SK-N-SH treated with all-trans-retinoic acid at 6 μM for 48 hours (cell line): ENCODE measurements at regions not wholly inside any gene's neighbourhood (a gene's known extent, or its start where the extent isn't known, plus 50 kb on each side); places are given as distances from the start of the nearest gene placed in this dataset.
A peak's percentile ranks its signal among the peaks of the same experiment; 100 is the strongest.

Source experiments
- ATAC-seq: fragments of 200-7000 bp; cut with Tn5 transposase; 3 replicates; pipeline ENCODE4 v1.9.1; 2020; ENCODE audit warnings: mild to moderate bottlenecking, moderate library complexity
- ARNTL ChIP-seq: fragments of 450-650 bp; formaldehyde crosslinking; IDR thresholded peaks from 2 replicates; pipeline ENCODE4 v1.5.0; 2020; ENCODE audit warnings: low read depth, mild to moderate bottlenecking, moderate library complexity, borderline replicate concordance
- BACH2 ChIP-seq: fragments of 250-450 bp; sonication (Bioruptor Pico); IDR thresholded peaks from 2 replicates; pipeline ENCODE4 v1.9.0; 2021; ENCODE audit warnings: mild to moderate bottlenecking, borderline replicate concordance
- CSDC2 ChIP-seq: fragments of 250-450 bp; sonication (Bioruptor Pico); IDR thresholded peaks from 2 replicates; pipeline ENCODE4 v1.5.0; 2020; ENCODE audit warnings: mild to moderate bottlenecking, moderate library complexity
- ESRRG ChIP-seq: fragments of 250-450 bp; sonication (Bioruptor Pico); IDR thresholded peaks from 2 replicates; pipeline ENCODE4 v1.6.1; 2021; ENCODE audit warnings: mild to moderate bottlenecking
- OSR1 ChIP-seq: fragments of 250-450 bp; sonication (Bioruptor Pico); IDR thresholded peaks from 2 replicates; pipeline ENCODE4 v1.8.0; 2022; ENCODE audit warnings: moderate library complexity, mild to moderate bottlenecking, inconsistent platforms
- RARB ChIP-seq: fragments of 250-450 bp; sonication (Bioruptor Pico); IDR thresholded peaks from 2 replicates; pipeline ENCODE4 v1.8.0; 2021; ENCODE audit warnings: mild to moderate bottlenecking, moderate library complexity
- SNAI2 ChIP-seq: fragments of 250-450 bp; sonication (Bioruptor Pico); IDR thresholded peaks from 2 replicates; pipeline ENCODE4 v1.5.0; 2020; ENCODE audit warnings: mild to moderate bottlenecking, moderate library complexity
- TCF4 ChIP-seq: fragments of 250-450 bp; sonication (Bioruptor Pico); IDR thresholded peaks from 2 replicates; pipeline ENCODE4 v1.8.0; 2021; ENCODE audit warnings: mild to moderate bottlenecking, moderate library complexity, borderline replicate concordance
- ZC3H10 ChIP-seq: fragments of 250-450 bp; sonication (Bioruptor Pico); IDR thresholded peaks from 2 replicates; pipeline ENCODE4 v1.5.1; 2021; ENCODE audit warnings: mild to moderate bottlenecking, moderate library complexity
- ZFP3 ChIP-seq: fragments of 250-450 bp; sonication (Bioruptor Pico); IDR thresholded peaks from 2 replicates; pipeline ENCODE4 v1.5.0; 2020; ENCODE audit warnings: mild to moderate bottlenecking, moderate library complexity
- ZFP30 ChIP-seq: fragments of 450-650 bp; formaldehyde crosslinking; IDR thresholded peaks from 2 replicates; pipeline ENCODE4 v1.5.0; 2022; ENCODE audit warnings: mild to moderate bottlenecking, moderate library complexity
- ZNF565 ChIP-seq: fragments of 450-650 bp; formaldehyde crosslinking; conservative IDR thresholded peaks from 2 replicates; pipeline ENCODE4 v1.5.0; 2020; ENCODE audit warnings: low read depth, mild to moderate bottlenecking, moderate library complexity
- ZNF70 ChIP-seq: fragments of 450-650 bp; formaldehyde crosslinking; IDR thresholded peaks from 2 replicates; pipeline ENCODE4 v1.5.0; 2020; ENCODE audit warnings: mild to moderate bottlenecking, moderate library complexity
- ZNF8 ChIP-seq: fragments of 450-650 bp; formaldehyde crosslinking; IDR thresholded peaks from 2 replicates; pipeline ENCODE4 v1.5.0; 2020; ENCODE audit warnings: mild to moderate bottlenecking, moderate library complexity
- TF ChIP-seq, protein P1 (sequence below): fragments of 250-450 bp; sonication (Bioruptor Pico); IDR thresholded peaks from 2 replicates; pipeline ENCODE4 v1.5.1; 2020; ENCODE audit warnings: low read depth, mild to moderate bottlenecking, moderate library complexity
- TF ChIP-seq, protein P2 (sequence below): fragments of 250-450 bp; sonication (Bioruptor Pico); IDR thresholded peaks from 2 replicates; pipeline ENCODE4 v1.8.0; 2020; ENCODE audit warnings: mild to moderate bottlenecking, moderate library complexity, borderline replicate concordance
- TF ChIP-seq, protein P3 (sequence below): fragments of 250-450 bp; sonication (Bioruptor Pico); IDR thresholded peaks from 2 replicates; pipeline ENCODE4 v1.5.0; 2020; ENCODE audit warnings: mild to moderate bottlenecking, moderate library complexity
- TF ChIP-seq, protein P4 (sequence below): fragments of 250-450 bp; sonication (Bioruptor Pico); IDR thresholded peaks from 2 replicates; pipeline ENCODE4 v1.5.1; 2021; ENCODE audit warnings: mild to moderate bottlenecking, moderate library complexity

DNA sequence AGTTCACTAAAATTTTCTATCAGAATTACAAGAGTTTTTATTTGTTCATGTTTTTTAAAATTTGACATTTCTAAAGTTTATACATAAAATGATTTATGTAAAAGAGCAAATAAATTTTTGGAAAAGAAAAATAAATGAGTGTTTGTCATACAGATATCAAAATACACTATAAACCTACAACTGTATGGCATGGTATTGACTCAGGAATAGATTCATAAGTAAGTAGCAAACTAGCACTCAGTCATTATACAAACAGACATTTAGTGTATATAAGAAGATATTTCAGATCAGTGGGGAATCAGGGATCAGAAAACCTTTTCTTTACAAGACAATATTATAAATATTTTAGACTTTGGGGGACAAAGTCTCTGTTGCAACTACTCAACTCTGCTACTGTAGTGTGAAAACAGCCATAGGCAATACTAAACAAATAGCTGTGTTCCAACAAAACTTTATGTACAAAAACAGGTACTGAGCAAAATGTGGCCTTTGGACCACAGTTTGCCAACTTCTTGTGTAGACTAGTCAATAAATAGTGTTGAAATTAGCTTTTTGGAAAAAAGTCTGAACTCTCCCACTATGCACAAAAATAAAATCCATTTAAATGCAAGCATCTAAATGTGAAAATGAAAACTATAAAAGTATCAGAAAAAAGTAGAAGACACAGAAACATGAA is 508.8 kb upstream of the CAMK1G start:
- no peak for ATAC-seq
- no peak for TF ChIP-seq ZNF70 (CRISPR knock-in tag)
- no peak for TF ChIP-seq TCF4 (CRISPR knock-in tag)
- no peak for TF ChIP-seq SNAI2

DNA sequence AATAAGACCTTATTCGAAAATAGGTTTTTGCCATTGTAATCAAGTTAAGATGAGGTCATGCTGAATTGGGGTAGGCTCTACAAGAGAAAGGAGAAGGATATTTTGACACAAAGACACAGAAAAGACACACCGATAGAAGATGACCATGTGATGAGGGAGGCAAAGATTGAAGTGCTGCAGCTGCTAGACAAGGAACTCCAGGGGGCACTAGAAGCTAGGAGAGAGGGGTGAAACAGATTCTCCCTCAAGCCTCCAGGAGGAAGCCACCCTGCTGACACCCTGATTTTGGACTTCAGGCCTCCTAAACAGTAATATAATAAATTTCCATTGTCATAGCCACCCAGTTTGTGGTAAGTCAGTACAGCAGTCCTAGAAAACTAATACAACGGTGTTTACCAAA is 506.8 kb upstream of the CAMK1G start:
- TF ChIP-seq CSDC2 (CRISPR knock-in tag) (no peak), RARB (CRISPR knock-in tag) (no peak), SNAI2 (no peak), ZNF70 (CRISPR knock-in tag) (no peak), TCF4 (CRISPR knock-in tag) (no peak), OSR1 (CRISPR knock-in tag) (no peak), ARNTL (no peak), ZC3H10 (CRISPR knock-in tag) (no peak), ZNF8 (CRISPR knock-in tag) (no peak), BACH2 (CRISPR knock-in tag) (no peak), ZFP30 (CRISPR knock-in tag) (no peak), ZFP3 (CRISPR knock-in tag) (no peak), ESRRG (CRISPR knock-in tag) (no peak)
- TF ChIP-seq, protein P1, sequence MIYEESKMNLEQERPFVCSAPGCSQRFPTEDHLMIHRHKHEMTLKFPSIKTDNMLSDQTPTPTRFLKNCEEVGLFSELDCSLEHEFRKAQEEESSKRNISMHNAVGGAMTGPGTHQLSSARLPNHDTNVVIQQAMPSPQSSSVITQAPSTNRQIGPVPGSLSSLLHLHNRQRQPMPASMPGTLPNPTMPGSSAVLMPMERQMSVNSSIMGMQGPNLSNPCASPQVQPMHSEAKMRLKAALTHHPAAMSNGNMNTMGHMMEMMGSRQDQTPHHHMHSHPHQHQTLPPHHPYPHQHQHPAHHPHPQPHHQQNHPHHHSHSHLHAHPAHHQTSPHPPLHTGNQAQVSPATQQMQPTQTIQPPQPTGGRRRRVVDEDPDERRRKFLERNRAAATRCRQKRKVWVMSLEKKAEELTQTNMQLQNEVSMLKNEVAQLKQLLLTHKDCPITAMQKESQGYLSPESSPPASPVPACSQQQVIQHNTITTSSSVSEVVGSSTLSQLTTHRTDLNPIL (CRISPR knock-in tag): no peak
- TF ChIP-seq, protein P2, sequence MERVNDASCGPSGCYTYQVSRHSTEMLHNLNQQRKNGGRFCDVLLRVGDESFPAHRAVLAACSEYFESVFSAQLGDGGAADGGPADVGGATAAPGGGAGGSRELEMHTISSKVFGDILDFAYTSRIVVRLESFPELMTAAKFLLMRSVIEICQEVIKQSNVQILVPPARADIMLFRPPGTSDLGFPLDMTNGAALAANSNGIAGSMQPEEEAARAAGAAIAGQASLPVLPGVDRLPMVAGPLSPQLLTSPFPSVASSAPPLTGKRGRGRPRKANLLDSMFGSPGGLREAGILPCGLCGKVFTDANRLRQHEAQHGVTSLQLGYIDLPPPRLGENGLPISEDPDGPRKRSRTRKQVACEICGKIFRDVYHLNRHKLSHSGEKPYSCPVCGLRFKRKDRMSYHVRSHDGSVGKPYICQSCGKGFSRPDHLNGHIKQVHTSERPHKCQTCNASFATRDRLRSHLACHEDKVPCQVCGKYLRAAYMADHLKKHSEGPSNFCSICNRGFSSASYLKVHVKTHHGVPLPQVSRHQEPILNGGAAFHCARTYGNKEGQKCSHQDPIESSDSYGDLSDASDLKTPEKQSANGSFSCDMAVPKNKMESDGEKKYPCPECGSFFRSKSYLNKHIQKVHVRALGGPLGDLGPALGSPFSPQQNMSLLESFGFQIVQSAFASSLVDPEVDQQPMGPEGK (CRISPR knock-in tag): no peak
- TF ChIP-seq, protein P3, sequence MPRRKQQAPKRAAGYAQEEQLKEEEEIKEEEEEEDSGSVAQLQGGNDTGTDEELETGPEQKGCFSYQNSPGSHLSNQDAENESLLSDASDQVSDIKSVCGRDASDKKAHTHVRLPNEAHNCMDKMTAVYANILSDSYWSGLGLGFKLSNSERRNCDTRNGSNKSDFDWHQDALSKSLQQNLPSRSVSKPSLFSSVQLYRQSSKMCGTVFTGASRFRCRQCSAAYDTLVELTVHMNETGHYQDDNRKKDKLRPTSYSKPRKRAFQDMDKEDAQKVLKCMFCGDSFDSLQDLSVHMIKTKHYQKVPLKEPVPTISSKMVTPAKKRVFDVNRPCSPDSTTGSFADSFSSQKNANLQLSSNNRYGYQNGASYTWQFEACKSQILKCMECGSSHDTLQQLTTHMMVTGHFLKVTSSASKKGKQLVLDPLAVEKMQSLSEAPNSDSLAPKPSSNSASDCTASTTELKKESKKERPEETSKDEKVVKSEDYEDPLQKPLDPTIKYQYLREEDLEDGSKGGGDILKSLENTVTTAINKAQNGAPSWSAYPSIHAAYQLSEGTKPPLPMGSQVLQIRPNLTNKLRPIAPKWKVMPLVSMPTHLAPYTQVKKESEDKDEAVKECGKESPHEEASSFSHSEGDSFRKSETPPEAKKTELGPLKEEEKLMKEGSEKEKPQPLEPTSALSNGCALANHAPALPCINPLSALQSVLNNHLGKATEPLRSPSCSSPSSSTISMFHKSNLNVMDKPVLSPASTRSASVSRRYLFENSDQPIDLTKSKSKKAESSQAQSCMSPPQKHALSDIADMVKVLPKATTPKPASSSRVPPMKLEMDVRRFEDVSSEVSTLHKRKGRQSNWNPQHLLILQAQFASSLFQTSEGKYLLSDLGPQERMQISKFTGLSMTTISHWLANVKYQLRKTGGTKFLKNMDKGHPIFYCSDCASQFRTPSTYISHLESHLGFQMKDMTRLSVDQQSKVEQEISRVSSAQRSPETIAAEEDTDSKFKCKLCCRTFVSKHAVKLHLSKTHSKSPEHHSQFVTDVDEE (CRISPR knock-in tag): no peak
- TF ChIP-seq, protein P4, sequence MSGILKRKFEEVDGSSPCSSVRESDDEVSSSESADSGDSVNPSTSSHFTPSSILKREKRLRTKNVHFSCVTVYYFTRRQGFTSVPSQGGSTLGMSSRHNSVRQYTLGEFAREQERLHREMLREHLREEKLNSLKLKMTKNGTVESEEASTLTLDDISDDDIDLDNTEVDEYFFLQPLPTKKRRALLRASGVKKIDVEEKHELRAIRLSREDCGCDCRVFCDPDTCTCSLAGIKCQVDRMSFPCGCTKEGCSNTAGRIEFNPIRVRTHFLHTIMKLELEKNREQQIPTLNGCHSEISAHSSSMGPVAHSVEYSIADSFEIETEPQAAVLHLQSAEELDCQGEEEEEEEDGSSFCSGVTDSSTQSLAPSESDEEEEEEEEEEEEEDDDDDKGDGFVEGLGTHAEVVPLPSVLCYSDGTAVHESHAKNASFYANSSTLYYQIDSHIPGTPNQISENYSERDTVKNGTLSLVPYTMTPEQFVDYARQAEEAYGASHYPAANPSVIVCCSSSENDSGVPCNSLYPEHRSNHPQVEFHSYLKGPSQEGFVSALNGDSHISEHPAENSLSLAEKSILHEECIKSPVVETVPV (CRISPR knock-in tag): no peak
- peak; percentile 49; the same call in 1 of the 3 replicates for ATAC-seq

DNA sequence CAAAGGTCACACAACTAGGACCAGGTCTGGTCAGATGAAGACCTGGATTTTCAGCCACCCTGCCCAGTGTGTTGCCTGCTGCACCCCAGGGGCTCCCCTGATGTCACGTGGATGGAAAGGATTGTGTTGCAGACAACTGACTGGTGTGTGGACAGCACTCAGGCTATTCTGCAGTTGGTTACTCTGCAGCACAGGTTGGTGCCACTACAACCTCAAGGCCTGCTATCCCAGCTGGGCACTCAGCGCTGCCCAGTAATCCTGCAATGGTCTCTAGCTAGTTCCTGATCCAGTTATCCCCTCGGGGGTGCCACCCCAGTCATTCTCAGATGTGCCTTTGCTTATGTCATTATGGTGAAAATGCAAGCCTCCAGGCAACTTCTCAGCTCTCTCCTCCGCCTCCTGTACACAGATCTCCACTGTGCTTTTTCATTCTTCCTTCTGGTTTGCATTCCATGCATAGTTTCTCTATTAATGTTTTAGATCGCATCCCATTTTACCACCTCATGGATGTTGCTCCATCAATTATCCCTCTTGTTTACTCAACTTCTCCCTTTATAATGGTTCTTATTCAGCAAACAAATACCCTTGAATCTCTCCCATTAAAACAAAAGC is 503.2 kb upstream of the CAMK1G start:
- peak; percentile 78 for ATAC-seq

More for the DNA sequence above, 503.2 kb upstream of the CAMK1G start:
- TF ChIP-seq ZNF565 (CRISPR knock-in tag) (no peak), ZFP3 (CRISPR knock-in tag) (no peak), BACH2 (CRISPR knock-in tag) (no peak), RARB (CRISPR knock-in tag) (no peak), CSDC2 (CRISPR knock-in tag) (no peak), ZNF70 (CRISPR knock-in tag) (no peak)
- TF ChIP-seq, protein P3 (CRISPR knock-in tag): no peak
